HG02763 (cell line): ENCODE measurements at regions not wholly inside any gene's neighbourhood (a gene's known extent, or its start where the extent isn't known, plus 50 kb on each side); places are given as distances from the start of the nearest gene placed in this dataset.
A peak's percentile ranks its signal among the peaks of the same experiment; 100 is the strongest.

Experiments used
- ATAC-seq: cut with Tn5 transposase; IDR thresholded peaks from one replicate; pipeline ENCODE4 v1.9.1; 2021; ENCODE audit warnings: mild to moderate bottlenecking, moderate library complexity; ENCODE audit not compliant: unreplicated experiment

DNA sequence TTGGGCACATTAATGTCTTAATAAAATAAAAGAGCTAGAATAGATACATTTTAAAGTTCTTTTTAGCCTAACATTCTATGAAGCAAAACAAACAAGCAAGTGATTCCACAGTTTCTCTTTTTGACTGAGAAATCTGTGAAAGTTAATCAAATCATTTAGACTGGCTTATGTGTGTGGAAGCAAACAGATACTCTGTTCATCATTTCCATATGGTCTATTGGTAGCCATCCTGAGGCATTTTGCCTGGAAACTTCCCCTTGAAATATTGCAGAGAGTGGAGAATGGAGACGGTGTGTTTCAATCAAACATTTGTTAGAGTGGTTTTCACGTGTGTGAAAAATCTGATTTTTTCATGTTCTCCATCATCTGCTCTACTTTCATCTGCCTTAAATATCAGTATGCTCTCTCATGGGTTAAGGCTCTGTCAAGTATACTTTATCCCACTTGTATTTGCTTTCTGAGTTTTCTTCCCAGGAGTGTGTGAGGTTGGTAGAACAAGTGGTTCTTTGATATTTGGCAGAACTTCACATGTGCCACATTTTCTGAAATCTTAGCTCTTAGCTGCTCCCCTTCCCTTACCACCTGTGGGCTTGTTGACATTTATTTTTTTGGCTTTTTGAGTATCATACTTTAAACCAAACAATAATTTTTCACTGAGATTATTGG, 139.1 kb upstream of the PTGFR start:
- ATAC-seq: no peak

DNA sequence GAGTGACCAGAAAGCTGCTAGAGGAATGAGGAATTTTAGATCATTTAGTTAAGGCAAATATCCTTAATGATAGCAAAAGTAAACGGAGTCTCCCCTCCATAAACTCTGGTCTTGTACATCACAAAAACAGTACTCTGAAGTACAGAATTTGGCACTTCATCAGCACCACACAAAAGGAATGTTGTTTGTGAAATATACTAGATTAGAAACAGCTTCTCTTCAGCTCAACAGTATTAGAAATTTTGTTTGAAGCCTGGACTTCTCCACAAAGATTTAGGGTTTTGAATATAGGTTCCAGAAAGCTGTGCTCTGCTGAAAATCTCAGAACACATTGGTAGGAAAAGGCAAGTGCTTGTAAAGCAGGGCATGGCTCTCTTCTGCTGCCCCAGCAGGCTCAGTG, 135.1 kb upstream of the PTGFR start:
- no peak for ATAC-seq

DNA sequence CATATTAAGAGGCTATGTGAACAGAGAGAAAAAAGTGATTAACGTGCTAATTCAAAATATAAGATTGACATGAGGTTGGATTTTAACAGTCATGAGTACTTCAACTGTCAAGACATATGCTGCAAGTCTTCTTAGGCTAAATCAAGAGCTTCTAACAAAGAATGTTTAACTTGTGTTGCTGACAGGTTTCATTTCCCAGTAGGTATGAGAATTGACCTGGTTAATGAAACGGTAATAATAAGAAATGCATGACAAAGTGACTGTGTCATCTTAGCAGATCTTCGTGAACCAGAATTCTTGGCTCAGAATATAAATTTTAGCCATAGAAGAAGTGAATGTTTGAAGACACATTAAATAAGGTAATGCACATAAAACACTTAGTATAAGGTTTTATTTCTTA, 132.6 kb upstream of the PTGFR start:
- ATAC-seq: no peak

DNA sequence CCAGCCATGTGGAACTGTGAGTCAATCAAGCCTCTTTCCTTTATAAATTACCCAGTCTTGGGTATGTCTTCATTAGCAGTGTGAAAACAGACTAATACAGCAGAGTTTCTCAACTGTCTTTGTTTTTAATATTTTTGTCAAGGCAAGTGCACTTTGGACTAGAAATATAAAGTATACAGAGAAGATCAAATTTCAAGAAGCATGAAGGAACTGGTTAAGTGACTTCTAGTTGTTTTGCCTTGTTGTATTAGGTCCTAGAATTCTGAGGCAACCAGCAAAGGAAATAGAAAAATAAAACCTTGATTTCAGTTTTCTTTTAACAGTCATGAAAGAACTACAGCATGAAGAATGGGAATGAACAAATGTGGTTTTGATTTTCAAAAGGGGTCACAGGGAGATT, 131.1 kb upstream of the PTGFR start:
- no peak for ATAC-seq

DNA sequence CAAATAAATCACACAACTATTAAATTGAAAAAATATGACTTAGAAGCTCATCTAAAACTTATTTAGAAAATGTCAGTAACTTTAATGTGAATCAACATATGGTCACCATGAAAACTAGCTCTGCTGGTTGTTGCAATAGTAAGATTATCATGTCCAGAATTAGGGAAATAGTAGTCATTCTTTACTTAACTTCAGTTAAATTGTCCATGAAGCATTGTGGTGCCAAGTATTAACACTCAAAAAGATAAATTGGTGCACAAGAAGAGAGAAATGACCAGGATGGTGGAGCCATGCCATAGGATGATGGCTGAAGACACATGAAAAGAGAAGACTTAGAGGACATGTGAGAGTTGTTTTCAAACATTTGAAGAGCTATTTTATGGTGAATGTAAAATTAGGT, 130.2 kb upstream of the PTGFR start:
- ATAC-seq: no peak

DNA sequence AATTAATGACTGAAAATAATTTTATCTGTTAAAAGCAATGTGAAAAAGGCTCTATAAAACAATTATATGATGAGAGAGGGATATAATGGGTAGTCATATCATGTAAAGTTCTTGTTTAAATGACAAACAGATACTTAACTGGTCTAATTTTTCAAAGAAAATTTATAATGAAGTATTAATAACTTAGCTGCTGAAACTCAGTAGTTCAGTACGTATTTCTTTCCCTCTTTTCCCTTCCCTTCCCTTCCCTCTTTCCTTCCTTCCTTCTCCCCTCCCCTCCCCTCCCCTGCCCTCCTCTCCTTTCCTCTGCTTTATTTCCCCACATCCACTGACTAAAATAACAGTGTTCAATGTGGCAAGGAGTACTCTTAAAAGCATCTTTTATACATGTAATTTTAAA, 123.1 kb upstream of the PTGFR start:
- no peak for ATAC-seq

DNA sequence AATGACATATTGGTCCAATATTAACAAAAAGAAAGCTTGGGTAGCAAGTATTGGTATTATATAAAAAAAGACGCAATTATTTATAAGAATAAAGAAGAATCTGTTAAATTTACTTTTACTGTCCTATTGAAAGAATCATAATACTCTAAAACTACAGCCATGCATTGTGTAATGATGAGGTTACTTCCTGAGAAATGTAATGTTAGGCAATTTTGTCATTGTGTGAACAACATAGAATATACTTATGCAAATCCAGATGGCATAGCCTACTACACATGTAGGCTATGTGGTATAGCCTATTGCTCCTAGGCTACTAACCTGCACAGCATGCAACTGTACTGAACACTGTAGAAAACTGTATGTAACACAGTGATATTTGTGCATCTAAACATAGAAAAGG, 121.2 kb upstream of the PTGFR start:
- ATAC-seq: no peak

DNA sequence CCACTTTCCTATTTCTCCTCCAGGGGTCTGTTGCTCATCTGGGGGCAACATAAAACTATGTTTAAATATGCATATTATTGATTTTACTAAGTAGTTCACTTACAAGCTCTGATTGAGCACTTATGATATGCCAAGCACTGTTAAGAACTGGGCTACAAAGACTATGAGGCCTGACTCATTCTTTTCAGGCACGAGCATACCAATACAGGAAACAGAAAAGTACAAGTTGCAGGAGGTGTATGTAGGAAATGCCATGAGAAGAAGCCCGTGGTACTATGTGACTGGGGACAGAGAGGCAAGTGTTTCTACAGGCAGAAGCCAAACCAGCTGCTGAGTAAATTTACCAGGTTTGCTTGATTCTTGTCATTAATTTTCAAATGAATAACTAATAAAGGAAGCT, 120.4 kb upstream of the PTGFR start:
- peak; percentile 48 for ATAC-seq

DNA sequence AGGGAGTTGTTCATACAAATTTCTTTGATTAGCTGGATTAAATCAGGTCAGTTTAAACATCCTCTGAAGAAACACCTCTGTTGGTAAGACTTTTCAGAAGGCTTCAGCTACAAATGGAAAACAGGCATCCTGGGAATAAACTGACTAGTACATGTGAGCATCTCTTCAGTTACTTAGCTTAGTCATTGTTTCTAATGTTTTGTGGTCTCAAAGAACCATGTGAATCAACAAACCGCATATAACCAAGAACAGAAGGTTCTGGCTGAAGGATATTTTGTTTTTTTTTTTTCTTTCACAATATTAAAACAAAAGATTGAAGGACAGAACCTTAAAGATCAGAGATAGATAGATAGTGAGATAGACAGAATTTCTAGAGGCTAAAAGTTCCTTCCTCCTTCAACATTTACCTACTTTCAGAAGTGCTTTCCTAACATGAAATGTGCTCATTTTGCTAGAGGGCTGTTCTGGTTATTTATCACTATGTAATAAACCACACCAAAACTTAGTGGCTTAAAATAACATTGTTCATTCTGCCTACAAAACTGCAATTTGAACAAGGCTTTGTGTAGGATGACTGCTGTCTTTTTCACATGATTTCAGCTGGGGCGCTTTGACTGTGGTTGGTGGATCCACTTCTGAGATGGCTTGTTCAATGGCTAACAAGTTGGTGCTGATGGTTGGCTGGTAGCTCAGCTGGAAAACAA, 119.8 kb upstream of the PTGFR start:
- ATAC-seq: peak; percentile 45

DNA sequence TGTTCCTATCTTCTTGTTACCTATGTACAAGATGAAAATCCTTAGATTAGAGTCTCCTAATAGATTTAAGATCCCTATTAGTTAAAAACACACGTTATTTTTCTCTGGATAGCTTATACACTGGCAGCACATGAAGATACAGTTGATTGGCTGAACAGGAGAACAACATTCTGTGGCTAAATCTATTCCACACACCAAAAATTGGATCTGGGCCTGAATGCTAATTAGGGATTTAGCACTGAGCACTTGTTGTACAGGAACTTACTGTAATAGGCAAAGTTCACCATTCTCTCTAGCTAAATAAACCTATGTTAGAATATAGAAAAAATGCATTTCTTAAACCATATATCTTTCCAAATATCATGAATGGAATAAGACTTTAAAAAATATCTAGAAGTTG, 117.1 kb upstream of the PTGFR start:
- no peak for ATAC-seq

DNA sequence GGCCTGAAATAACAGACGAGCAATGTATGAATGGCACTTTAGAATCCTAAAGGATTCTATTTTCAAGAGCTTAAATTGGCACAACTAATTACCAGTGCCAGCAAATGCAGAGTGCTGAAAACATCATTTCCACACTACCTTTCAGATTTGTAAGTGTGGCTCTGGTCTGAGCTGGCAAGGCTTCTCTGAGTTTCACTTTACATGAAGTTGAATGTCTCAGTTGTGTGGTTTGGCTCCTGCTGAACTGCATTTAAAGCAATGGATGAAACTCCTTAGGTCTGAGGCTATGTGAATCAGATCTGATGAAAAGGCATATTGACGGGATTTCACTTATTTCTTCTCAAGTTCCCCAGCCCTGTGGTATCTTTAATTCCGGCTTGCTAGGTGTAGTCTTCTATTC, 114.8 kb upstream of the PTGFR start:
- ATAC-seq: no peak

DNA sequence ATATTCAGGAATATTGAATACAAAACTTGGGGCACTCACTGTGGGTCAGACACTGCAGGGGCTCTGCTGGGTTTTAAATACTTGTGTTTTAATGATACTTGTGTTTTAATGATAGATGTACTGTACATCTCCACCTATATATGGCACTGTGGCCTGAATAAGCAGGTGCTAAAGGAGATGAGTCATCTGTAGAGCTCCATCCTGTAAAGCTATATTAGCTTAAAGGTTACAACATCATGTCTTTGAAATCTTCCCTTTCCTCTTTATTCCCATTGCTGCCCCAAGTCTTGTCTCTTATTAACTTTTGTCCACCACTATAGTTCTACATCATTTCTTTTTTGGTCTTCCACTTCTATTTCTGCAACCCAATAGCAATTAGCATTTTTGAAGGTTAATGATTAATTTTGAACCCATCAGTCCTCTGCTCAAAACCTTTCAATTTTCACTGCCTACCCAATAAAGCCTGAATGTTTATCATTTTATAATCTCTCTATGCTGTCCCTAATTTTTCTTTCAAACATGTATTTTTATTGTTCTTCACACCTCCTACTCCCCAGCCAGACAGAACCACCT, 113.3 kb upstream of the PTGFR start:
- peak; percentile 90 for ATAC-seq

DNA sequence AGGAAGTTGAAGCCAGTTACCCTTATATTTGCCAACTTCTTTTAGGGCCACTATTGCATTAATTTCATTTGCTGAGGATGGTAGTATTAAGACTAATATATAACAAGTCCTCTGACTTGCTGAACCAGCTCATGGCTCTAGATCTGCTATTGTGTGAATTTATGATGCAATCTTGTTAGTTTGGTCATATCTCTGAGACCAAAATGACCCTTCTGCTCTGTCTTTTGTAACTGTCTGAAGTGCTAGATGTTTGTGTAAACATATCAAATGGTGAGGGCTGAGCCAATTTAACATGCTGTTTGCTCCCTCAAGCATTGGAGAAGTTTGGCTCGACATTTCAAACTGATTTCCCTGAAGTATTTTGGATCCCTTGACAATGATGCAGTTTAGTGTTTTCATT, 106.9 kb upstream of the PTGFR start:
- no peak for ATAC-seq

DNA sequence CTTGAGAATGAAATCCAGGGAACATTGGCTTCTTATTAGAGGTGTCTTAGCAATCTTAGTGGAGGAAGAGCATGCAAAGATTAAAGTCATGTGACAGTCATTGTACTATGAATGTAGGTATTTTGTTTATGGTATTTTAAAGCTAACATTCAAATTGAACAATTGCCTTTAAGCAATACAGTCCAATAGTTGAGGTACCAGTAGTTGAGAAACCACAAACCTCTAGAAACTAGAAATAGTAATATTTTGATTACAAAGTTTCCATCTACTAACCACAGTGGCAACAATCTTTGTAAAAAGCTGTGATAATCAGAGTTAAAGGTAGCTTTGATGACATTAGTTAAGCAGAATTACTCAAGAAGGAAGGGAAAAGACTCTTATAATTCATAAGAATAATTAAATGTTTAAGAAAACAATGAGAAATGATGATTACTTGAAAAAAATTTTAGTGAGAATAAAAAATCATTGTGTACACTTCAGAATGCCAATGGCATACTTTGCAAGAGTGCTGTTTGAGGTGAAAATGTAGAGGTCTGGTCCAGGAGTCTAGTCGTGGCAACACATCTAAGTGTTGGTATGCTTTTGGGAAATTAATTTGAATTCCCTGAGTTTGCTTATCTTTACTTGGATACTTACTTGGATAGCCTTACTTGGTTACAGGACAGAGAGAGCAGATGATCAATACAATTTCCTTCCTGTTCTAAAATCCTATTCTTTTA, 104.9 kb upstream of the PTGFR start:
- peak; percentile 94 for ATAC-seq

DNA sequence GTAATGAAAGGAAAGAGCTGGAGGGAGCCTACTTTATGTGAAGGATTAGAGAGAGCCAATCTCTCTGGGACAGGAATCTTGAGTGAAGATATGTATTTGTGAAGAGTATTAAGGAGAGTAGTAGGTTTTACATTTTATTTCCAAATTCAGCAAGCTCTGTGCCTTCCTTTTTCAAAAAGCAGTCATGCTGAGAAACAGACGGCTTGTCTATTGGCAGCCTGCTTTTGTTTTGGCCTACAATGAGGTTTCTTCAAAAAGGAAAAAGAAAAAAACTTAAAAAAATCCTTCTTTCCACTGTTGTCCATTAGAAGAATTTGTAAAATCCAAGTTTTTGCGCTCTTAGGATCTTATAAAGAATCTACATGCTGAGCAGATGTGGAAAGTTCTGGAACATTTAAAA, 103.6 kb upstream of the PTGFR start:
- no peak for ATAC-seq

DNA sequence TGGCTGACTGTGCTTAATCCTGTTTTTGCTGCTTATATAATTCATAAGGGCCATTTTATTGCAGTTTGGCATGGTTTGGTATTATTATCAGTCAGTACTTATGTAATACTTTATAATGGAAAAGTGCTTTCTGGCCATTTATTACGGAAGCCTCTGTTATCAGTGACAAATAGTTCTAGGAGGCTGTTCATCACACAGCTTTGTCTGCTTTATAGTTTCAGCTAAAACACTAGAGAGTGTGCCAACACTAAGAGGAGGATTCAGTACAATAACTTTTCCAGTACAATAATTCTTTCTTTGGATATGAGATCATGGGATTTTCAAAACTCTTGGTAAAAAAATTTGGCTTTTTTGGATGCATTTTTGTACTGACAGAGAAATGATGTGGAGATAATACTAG, 102.9 kb upstream of the PTGFR start:
- ATAC-seq: no peak

DNA sequence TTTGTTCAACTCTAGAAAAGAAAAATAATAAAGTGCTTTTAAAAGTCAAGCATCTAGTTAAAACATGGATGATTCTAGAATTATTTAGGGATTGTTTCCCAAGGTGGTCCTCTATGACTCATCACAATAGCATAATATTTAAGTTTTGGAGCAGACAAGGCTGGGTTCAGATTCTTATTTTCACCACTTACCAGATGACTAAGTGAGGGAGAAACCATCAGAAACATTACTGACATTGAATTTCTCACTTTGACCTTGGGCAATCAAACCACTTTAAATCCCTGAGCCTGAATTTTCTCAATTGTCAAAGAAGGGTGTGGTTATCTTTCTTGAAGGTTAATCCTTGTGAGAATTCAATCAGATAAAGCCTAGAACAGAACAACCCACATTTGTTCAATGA, 102.5 kb upstream of the PTGFR start:
- ATAC-seq: no peak

DNA sequence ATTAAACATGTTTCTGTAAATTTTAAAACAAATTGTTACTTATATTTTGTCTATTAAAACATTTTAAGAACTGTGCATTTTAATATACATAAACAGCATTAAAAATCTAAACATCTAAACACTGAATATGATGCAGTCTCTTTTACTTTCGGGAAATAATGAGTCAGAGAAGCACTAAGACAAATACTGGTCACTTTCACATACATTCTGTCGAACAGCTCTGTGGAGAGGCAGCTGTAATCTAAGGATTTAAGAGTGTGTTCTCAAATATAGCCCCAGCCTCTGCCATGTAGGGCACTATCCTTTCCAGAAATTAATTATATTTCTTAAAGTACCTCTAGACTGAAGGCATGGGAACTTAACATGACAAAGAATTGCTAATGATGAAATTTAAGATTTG, 89.6 kb upstream of the PTGFR start:
- ATAC-seq: no peak

DNA sequence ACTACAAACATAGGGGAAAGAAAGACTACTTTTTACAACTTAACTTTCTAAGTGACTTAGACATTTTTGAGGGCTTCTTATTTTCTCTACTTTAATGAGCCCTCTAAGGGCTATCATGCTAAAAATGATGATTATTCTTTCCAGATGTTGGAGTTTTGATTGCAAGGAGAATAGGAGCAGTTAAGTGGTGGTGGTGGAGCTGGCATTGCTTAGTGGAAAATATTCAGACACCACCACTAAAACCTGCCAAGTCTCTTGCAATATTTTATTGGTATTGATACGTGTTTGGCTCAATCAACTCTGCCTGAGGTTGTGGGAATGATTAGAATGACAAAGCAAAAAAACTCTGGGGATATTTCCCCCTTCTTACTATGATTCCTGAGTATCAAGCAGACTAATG, 82.6 kb upstream of the PTGFR start:
- ATAC-seq: no peak

DNA sequence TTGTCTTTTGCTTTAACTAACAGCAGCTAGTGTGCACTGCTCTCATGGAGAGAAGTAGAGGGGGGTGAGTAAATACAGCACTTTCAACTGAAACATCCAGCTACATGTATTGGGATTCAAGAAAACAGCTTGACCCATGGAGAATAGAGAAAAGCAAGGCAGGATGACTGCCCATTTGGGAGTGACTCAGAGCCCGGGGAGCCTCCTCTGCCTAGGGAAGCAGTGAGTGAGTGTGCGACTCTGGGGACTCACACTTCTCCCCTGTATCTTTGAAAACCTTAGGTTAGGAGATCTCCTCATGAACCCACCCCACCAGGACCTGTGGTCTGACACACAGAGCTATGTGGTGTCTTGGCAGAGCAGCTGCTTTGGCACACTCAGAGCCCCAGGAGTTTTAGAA, 82.0 kb upstream of the PTGFR start:
- ATAC-seq: no peak

DNA sequence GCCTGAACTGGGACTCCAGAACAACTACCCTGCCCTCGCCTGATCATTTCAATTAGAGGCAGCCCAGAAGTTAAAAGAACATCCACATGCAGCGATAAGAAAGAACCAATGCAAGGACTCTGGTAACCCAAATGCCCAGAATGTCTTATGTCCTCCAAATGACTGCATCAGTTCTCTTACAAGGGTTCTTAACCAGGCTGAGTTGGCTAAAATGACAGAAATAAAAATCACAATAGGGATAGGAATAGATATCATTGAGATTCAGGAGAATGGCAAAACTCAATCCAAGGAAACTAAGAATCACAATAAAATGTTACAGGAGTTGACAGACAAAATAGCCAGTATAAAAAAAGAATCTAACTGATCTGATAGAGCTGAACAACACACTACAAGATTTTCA, 80.1 kb upstream of the PTGFR start:
- no peak for ATAC-seq

DNA sequence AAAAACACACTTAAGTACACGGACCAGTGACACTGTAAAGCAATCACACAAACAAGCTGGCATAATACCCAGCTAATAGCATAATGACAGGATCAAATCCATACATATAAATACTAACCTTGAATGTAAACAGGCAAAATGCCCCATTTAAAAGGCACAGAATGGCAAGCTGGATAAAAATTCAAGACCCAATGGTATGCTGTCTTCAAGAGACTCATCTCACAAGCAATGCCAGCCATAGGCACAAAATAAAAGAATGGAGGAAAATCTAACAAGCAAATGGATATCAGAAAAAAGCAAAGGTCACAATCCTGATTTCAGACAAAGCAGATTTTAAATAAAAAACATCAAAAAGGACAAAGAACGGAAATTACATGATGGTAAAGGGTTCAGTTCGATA, 79.1 kb upstream of the PTGFR start:
- ATAC-seq: no peak
